Neural progenitor cell (in vitro differentiated cells): ENCODE measurements at regions not wholly inside any gene's neighbourhood (a gene's known extent, or its start where the extent isn't known, plus 50 kb on each side); places are given as distances from the start of the nearest gene placed in this dataset.

Source experiments
- DNase-seq: peaks from one replicate; pipeline ENCODE4 v3.0.0-alpha.2; 2016; ENCODE audit warnings: low spot score
- H2AFZ ChIP-seq: fragments of 200-600 bp; sonication (generic); replicated peaks from 2 replicates; pipeline ENCODE4 v1.6.1; 2016; ENCODE audit warnings: antibody characterized with exemption
- H3F3A ChIP-seq: fragments of 200-600 bp; sonication (generic); 2 replicates; pipeline ENCODE4 v1.6.1; 2016; ENCODE audit warnings: antibody characterized with exemption, low read depth
- H3K27ac ChIP-seq: fragments of 200-600 bp; sonication (generic); 2 replicates; pipeline ENCODE4 v1.5.1; 2016; ENCODE audit warnings: mild to moderate bottlenecking
- H3K27me3 ChIP-seq: fragments of 200-600 bp; sonication (generic); 2 replicates; pipeline ENCODE4 v1.6.1; 2016; ENCODE audit warnings: mild to moderate bottlenecking, moderate library complexity
- H3K36me3 ChIP-seq: fragments of 200-600 bp; sonication (generic); 2 replicates; pipeline ENCODE4 v1.5.1; 2016
- H3K4me1 ChIP-seq: fragments of 200-600 bp; sonication (generic); 2 replicates; pipeline ENCODE4 v1.6.1; 2016; ENCODE audit warnings: mixed run types
- H3K4me2 ChIP-seq: fragments of 200-600 bp; sonication (generic); 2 replicates; pipeline ENCODE4 v1.6.1; 2016
- H3K4me3 ChIP-seq: fragments of 200-600 bp; sonication (generic); 2 replicates; pipeline ENCODE4 v1.5.1; 2016
- H3K79me2 ChIP-seq: fragments of 200-600 bp; sonication (generic); 2 replicates; pipeline ENCODE4 v1.6.1; 2016; ENCODE audit warnings: low read depth
- H3K9ac ChIP-seq: fragments of 200-600 bp; sonication (generic); 2 replicates; pipeline ENCODE4 v1.6.1; 2016
- H3K9me3 ChIP-seq: fragments of 200-600 bp; sonication (generic); 2 replicates; pipeline ENCODE4 v1.5.1; 2016; ENCODE audit warnings: low read depth
- H4K20me1 ChIP-seq: fragments of 200-600 bp; sonication (generic); 2 replicates; pipeline ENCODE4 v1.6.1; 2016; ENCODE audit warnings: low read depth
- H3K27ac Mint-ChIP-seq: 3 replicates; pipeline ENCODE4 v1.8.0; 2021; ENCODE audit warnings: mixed read lengths
- H3K27me3 Mint-ChIP-seq: 2 replicates; pipeline ENCODE4 v1.8.0; 2022; ENCODE audit warnings: low read depth, mild to moderate bottlenecking, inconsistent platforms, moderate library complexity, mixed read lengths; ENCODE audit not compliant: insufficient read depth
- H3K36me3 Mint-ChIP-seq: 3 replicates; pipeline ENCODE4 v1.8.0; 2021; ENCODE audit warnings: mixed read lengths
- H3K4me1 Mint-ChIP-seq: 3 replicates; pipeline ENCODE4 v1.8.0; 2021; ENCODE audit warnings: mixed read lengths
- H3K4me3 Mint-ChIP-seq: 3 replicates; pipeline ENCODE4 v1.8.0; 2021; ENCODE audit warnings: mild to moderate bottlenecking, moderate library complexity, mixed read lengths
- H3K9me3 Mint-ChIP-seq: 3 replicates; pipeline ENCODE4 v1.8.0; 2020; ENCODE audit warnings: mixed read lengths
- CTCF ChIP-seq: fragments of 200-600 bp; sonication (generic); IDR thresholded peaks from 2 replicates; pipeline ENCODE4 v1.5.1; 2017; ENCODE audit warnings: antibody characterized with exemption, mild to moderate bottlenecking
- EZH2 ChIP-seq: fragments of 200-600 bp; sonication (generic); IDR thresholded peaks from 2 replicates; pipeline ENCODE4 v1.6.1; 2017; ENCODE audit warnings: antibody characterized with exemption, mild to moderate bottlenecking, moderate library complexity
- EZH2phosphoT487 ChIP-seq: fragments of 200-600 bp; sonication (generic); IDR thresholded peaks from 2 replicates; pipeline ENCODE4 v1.6.1; 2017; ENCODE audit warnings: antibody characterized with exemption

GRCh38 chr13:26943748-26944147 is 183.2 kb upstream of the GPR12 start:
- H3K4me1 Mint-ChIP-seq = no peaks in the 10 kb centered on the region
- DNase-seq = no peak
- H3K4me3 Mint-ChIP-seq = no peak overlapping the region
- Histone ChIP-seq H3K27ac (no peak overlapping the region), H3K4me3 (no peak overlapping the region), H3K27me3 (no peaks in the 10 kb centered on the region), H3K4me2 (no peak overlapping the region), H3K4me1 (no peaks in the 10 kb centered on the region), H4K20me1 (no peaks in the 10 kb centered on the region), H2AFZ (no peak overlapping the region), H3K9me3 (no peaks in the 10 kb centered on the region), H3F3A (no peaks in the 10 kb centered on the region), H3K36me3 (no peaks in the 10 kb centered on the region), H3K79me2 (no peaks in the 10 kb centered on the region), H3K9ac (no peak overlapping the region)
- peaks cover 2% of the 10 kb centered on the region for H3K27me3 Mint-ChIP-seq
- TF ChIP-seq EZH2phosphoT487 (no peak), CTCF (no peak), EZH2 (no peak)
- H3K27ac Mint-ChIP-seq = no peak overlapping the region
- no peaks in the 10 kb centered on the region for H3K9me3 Mint-ChIP-seq
- no peaks in the 10 kb centered on the region for H3K36me3 Mint-ChIP-seq

- no peak overlapping the region for H3K4me3 ChIP-seq
- Mint-ChIP-seq H3K4me3 (no peak overlapping the region), H3K36me3 (no peaks in the 10 kb centered on the region), H3K27ac (no peak overlapping the region), H3K4me1 (no peaks in the 10 kb centered on the region), H3K9me3 (no peaks in the 10 kb centered on the region), H3K27me3 (peaks cover 2% of the 10 kb centered on the region)
- H3K79me2 ChIP-seq = no peaks in the 10 kb centered on the region
- DNase-seq = no peak
- H2AFZ ChIP-seq = no peak overlapping the region
- no peak overlapping the region for H3K9ac ChIP-seq
- H3F3A ChIP-seq = no peaks in the 10 kb centered on the region
- H3K9me3 ChIP-seq = no peaks in the 10 kb centered on the region
- no peaks in the 10 kb centered on the region for H4K20me1 ChIP-seq
- no peaks in the 10 kb centered on the region for H3K36me3 ChIP-seq
- H3K27me3 ChIP-seq = no peaks in the 10 kb centered on the region
- TF ChIP-seq CTCF = no peak
- no peak for TF ChIP-seq EZH2
- no peak for TF ChIP-seq EZH2phosphoT487
- H3K4me1 ChIP-seq = no peaks in the 10 kb centered on the region
- no peak overlapping the region for H3K27ac ChIP-seq
- no peak overlapping the region for H3K4me2 ChIP-seq
Measured at GRCh38 chr13:26942184-26942583, 181.6 kb upstream of the GPR12 start.

- H2AFZ ChIP-seq = no peak overlapping the region
- H3K27me3 ChIP-seq = no peaks in the 10 kb centered on the region
Measured at GRCh38 chr13:26941345-26942174, 181.0 kb upstream of the GPR12 start.

More at GRCh38 chr13:26941345-26942174, 181.0 kb upstream of the GPR12 start:
- H3K27ac ChIP-seq = no peak overlapping the region
- Mint-ChIP-seq H3K4me1 (no peaks in the 10 kb centered on the region), H3K27ac (no peak overlapping the region), H3K36me3 (no peaks in the 10 kb centered on the region), H3K9me3 (no peaks in the 10 kb centered on the region), H3K27me3 (peaks cover 4% of the 10 kb centered on the region), H3K4me3 (no peak overlapping the region)
- no peak overlapping the region for H3K4me3 ChIP-seq
- H3F3A ChIP-seq = no peaks in the 10 kb centered on the region
- DNase-seq = no peak
- no peaks in the 10 kb centered on the region for H3K4me1 ChIP-seq
- no peaks in the 10 kb centered on the region for H3K79me2 ChIP-seq
- H3K9me3 ChIP-seq = no peaks in the 10 kb centered on the region
- H4K20me1 ChIP-seq = no peaks in the 10 kb centered on the region
- no peak overlapping the region for H3K9ac ChIP-seq
- TF ChIP-seq EZH2 = no peak
- no peak for TF ChIP-seq CTCF
- no peak for TF ChIP-seq EZH2phosphoT487
- no peak overlapping the region for H3K4me2 ChIP-seq
- H3K36me3 ChIP-seq = no peaks in the 10 kb centered on the region
